ENCODE measurements at regions not wholly inside any gene's neighbourhood (a gene's known extent, or its start where the extent isn't known, plus 50 kb on each side); places are given as distances from the start of the nearest gene placed in this dataset.

DNA sequence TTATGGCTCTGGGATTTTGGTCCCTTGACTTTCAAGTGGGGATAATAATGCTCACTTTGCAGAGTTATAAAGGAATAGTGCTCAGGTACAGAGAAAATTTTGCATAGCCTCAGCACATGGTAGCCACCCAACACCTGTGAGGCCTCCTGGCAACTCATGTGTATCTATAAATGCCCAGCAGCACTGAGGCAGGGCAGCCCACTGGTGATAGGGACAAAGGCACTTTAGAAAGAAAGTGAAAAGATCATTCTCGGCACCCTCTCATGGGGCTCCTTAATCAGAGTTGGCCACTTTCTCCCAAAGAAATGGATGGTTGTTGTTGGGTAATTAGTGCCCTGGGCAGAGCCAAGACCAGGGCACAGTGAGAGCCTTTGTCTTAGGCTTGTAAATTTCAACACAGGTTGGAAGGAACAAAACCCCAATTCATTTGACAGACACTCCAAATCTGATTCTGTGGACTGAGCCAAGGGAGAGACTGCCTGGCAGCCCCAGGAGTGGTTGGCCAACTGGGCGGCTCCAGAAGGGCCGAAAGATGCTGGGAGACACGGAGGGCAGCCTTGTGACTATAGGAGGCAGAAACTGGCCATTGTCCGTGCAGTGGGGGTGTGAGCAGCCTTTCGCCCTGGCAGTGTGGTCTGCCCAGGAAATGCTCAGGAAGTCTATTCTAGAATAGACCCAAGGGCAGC is 213.2 kb upstream of the RGMA start:
- Histone ChIP-seq H3K4me2 (ENCODE audit: low read length) (no peak overlapping the region), H3K36me3 (ENCODE audit: insufficient read depth, low read length) (no peaks in the 10 kb centered on the region), H3K9me3 (replicated peaks; ENCODE audit: low read length) (no peaks in the 10 kb centered on the region), H3K9ac (ENCODE audit: low read depth, low read length) (no peak overlapping the region), H3K4me3 (ENCODE audit: low read length) (no peak overlapping the region), H3K27me3 (ENCODE audit: control insufficient read depth, insufficient read depth, low read length) (no peaks in the 10 kb centered on the region), H3K4me1 (ENCODE audit: control insufficient read depth, insufficient read depth, low read length) (no peaks in the 10 kb centered on the region)

DNA sequence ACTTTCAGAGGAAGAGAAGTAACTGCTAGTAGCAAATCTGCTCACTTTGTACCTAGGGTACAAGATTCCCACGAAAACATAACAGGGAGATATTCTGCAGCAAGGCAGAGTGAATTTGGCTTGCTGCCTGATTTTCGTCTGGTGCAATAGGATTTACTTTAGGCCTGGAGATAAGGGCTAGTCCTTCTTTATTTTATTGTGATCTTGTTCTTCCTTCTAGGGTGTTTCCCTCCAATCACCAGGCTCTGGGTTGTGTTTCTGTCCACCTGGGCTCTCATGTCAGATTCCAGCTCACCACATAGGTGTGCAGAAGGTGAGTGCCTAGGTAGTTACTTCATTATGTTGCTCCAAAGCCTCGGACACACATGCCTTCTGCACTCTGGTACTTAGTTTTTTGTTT is 211.8 kb upstream of the RGMA start:
- Histone ChIP-seq H3K9me3 (replicated peaks; ENCODE audit: low read length) (no peaks in the 10 kb centered on the region), H3K27me3 (ENCODE audit: control insufficient read depth, insufficient read depth, low read length) (no peaks in the 10 kb centered on the region), H3K4me3 (ENCODE audit: low read length) (no peak overlapping the region), H3K36me3 (ENCODE audit: insufficient read depth, low read length) (no peaks in the 10 kb centered on the region), H3K9ac (ENCODE audit: low read depth, low read length) (no peak overlapping the region), H3K4me1 (ENCODE audit: control insufficient read depth, insufficient read depth, low read length) (no peaks in the 10 kb centered on the region), H3K4me2 (ENCODE audit: low read length) (no peak overlapping the region)

DNA sequence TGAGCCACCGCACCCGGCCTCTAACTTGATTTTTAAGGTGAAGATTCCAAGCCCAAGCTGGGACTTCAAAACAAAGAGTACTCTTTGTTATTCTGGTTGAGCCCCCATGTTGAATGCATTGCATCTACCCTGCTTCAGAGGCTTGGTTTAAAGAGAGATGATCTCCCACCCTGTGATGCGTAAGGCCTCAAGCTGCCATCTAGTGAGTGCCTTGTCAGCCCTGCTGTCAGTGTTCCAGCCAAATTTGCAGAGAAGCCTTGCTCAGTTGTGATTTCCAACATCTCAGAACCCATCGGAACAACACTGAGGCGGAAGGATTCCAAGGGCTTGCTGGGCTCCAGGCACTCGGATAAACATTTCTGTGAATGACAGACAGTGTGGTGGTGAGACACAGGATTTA is 210.7 kb upstream of the RGMA start:
- no peaks in the 10 kb centered on the region for H3K4me1 ChIP-seq (ENCODE audit: control insufficient read depth, insufficient read depth, low read length)
- no peaks in the 10 kb centered on the region for H3K9me3 ChIP-seq (replicated peaks; ENCODE audit: low read length)
- H3K36me3 ChIP-seq (ENCODE audit: insufficient read depth, low read length) = no peaks in the 10 kb centered on the region
- H3K4me2 ChIP-seq (ENCODE audit: low read length) = no peak overlapping the region
- H3K9ac ChIP-seq (ENCODE audit: low read depth, low read length) = no peak overlapping the region
- no peaks in the 10 kb centered on the region for H3K27me3 ChIP-seq (ENCODE audit: control insufficient read depth, insufficient read depth, low read length)
- no peak overlapping the region for H3K4me3 ChIP-seq (ENCODE audit: low read length)

DNA sequence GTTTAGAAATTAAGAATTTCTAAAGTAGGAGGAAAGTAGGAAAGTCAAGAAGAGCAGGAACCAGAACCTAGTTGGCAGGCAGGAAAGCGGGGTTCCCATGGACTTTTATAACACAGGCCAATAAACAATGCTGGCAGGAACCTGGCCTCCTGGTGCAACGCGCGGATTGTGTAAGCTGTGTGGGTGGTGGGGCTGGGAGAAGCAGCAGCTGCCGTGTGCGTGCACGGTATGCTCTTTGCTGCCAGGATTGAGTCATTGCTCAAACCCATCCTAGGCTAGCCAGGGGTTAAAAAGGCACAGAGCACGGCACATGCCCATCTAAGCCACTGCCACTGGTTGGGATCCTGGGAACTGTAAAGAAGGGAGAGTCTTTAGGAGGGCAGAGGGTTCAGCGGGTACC is 209.9 kb upstream of the RGMA start:
- H3K27me3 ChIP-seq (ENCODE audit: control insufficient read depth, insufficient read depth, low read length) = no peaks in the 10 kb centered on the region
- no peak overlapping the region for H3K4me3 ChIP-seq (ENCODE audit: low read length)
- no peaks in the 10 kb centered on the region for H3K36me3 ChIP-seq (ENCODE audit: insufficient read depth, low read length)
- no peak overlapping the region for H3K4me2 ChIP-seq (ENCODE audit: low read length)
- H3K9me3 ChIP-seq (replicated peaks; ENCODE audit: low read length) = no peaks in the 10 kb centered on the region
- H3K9ac ChIP-seq (ENCODE audit: low read depth, low read length) = no peak overlapping the region
- no peaks in the 10 kb centered on the region for H3K4me1 ChIP-seq (ENCODE audit: control insufficient read depth, insufficient read depth, low read length)

DNA sequence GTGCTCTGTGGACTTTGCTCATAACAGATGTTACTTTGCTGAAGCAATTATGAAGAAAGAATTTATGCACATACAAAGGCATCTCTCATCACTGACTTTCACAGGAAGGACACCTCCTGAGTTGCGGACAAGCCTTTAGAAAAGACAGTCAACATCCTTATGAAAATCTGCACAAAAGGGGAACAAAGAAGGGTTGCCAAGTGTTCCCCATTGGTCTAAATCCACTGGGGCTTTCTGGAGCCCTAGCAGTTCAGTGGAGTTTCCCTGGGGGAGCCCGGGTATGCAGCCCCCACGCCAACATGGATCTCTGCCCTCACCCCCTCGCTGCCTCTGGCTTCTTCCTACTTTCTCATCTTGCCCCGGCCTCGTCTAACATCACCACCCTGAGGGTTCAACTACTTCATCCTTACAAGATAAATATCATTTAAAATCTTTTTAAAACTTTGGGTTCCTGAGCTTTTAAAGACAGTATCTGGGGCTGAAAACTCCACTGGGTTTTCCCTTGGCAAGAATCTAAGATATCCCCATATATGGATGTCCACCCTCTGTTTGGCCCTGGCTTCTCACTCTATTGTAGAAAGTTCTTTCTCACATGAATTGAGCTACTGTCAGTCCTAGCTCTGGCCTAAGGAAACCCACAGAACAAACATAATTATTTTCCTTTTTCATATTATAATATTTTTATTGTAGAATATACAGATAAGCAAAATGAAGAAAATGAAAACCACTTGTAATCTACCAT is 207.9 kb upstream of the RGMA start:
- H3K27me3 ChIP-seq (ENCODE audit: control insufficient read depth, insufficient read depth, low read length) = no peaks in the 10 kb centered on the region
- H3K9me3 ChIP-seq (replicated peaks; ENCODE audit: low read length) = no peaks in the 10 kb centered on the region
- H3K9ac ChIP-seq (ENCODE audit: low read depth, low read length) = no peak overlapping the region
- H3K4me3 ChIP-seq (ENCODE audit: low read length) = no peak overlapping the region
- H3K4me1 ChIP-seq (ENCODE audit: control insufficient read depth, insufficient read depth, low read length) = no peaks in the 10 kb centered on the region
- H3K36me3 ChIP-seq (ENCODE audit: insufficient read depth, low read length) = no peaks in the 10 kb centered on the region
- no peak overlapping the region for H3K4me2 ChIP-seq (ENCODE audit: low read length)

DNA sequence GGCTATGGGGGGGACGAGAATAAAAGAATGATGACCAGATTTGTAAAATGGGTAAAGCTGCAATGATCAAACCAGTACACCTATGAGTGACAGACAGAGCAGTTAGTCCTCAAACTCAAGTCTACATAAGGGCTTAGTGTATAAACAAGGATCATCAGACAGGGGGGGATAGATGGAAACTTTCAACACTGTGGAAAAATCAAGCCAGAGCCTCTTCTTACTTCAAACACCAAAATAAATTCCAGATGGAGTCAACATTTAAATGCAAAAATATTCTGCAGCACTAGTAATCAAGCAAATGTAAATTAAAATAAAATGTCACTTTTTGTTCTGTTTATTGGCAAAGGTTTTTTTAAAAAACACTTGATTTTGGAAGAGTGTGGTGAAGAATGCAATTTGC is 205.9 kb upstream of the RGMA start:
- H3K4me1 ChIP-seq (ENCODE audit: control insufficient read depth, insufficient read depth, low read length) = no peaks in the 10 kb centered on the region
- H3K36me3 ChIP-seq (ENCODE audit: insufficient read depth, low read length) = no peaks in the 10 kb centered on the region
- H3K9ac ChIP-seq (ENCODE audit: low read depth, low read length) = no peak overlapping the region
- H3K9me3 ChIP-seq (replicated peaks; ENCODE audit: low read length) = no peaks in the 10 kb centered on the region
- H3K4me2 ChIP-seq (ENCODE audit: low read length) = no peak overlapping the region
- H3K27me3 ChIP-seq (ENCODE audit: control insufficient read depth, insufficient read depth, low read length) = no peaks in the 10 kb centered on the region
- H3K4me3 ChIP-seq (ENCODE audit: low read length) = no peak overlapping the region

DNA sequence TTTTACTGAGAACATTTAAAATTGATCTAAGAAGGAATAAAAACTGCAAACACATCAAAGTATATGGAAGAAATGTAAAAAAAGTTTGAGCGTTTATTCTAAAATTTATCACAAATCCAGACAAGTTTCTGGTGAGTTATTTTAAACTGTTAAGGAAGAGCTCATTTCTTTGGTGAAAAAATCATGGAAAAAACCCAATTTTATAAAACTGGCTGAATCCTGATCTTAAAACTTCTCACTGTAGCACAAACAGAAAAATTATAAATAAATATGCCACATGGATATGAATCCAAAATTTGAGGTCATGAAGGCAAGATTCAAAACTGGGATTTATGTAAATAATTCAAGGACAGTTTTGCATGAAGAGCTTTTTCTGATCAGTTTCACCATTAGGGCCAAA is 205.1 kb upstream of the RGMA start:
- Histone ChIP-seq H3K9me3 (replicated peaks; ENCODE audit: low read length) (no peaks in the 10 kb centered on the region), H3K36me3 (ENCODE audit: insufficient read depth, low read length) (no peaks in the 10 kb centered on the region), H3K4me2 (ENCODE audit: low read length) (no peak overlapping the region), H3K4me1 (ENCODE audit: control insufficient read depth, insufficient read depth, low read length) (no peaks in the 10 kb centered on the region), H3K27me3 (ENCODE audit: control insufficient read depth, insufficient read depth, low read length) (no peaks in the 10 kb centered on the region), H3K9ac (ENCODE audit: low read depth, low read length) (no peak overlapping the region), H3K4me3 (ENCODE audit: low read length) (no peak overlapping the region)

DNA sequence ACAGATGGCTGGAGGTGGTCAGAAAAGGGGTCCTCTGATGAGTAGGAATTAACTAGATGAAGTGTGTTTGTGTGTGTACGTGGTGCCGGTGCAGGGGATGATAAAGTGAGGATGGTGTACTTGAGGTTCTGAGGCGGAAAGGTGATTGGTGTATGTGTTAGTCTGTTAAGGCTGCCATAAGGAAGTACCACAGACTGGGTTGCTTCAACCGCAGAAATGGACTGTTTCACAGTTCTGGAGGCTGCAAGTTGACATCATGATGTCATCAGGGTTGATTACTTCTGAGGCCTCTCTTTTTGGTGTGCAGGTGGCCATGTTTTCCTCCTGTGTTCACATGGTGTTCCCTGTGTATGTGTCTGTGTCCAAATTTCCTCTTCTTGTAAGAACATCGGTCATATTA is 202.4 kb upstream of the RGMA start:
- Histone ChIP-seq H3K4me3 (ENCODE audit: low read length) (no peak overlapping the region), H3K36me3 (ENCODE audit: insufficient read depth, low read length) (no peaks in the 10 kb centered on the region), H3K4me1 (ENCODE audit: control insufficient read depth, insufficient read depth, low read length) (no peaks in the 10 kb centered on the region)

DNA sequence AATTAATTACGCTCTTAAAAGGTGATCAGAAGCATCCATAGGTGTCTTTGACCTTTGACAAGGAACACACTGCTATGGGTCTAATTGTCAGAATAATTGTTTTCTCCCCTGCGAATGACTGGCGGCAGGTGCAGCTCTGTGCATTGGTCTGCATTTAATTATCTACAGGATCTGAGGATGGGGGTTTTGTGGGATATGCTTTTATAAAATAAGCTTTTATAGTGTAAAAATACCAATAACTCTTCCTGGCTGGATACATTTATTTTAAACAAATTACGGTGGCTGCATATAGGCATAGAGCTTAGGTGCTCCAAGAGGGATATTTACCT is 201.6 kb upstream of the RGMA start:
- no peaks in the 10 kb centered on the region for H3K9me3 ChIP-seq (replicated peaks; ENCODE audit: low read length)
- no peaks in the 10 kb centered on the region for H3K36me3 ChIP-seq (ENCODE audit: insufficient read depth, low read length)
- no peak overlapping the region for H3K4me2 ChIP-seq (ENCODE audit: low read length)
- no peaks in the 10 kb centered on the region for H3K4me1 ChIP-seq (ENCODE audit: control insufficient read depth, insufficient read depth, low read length)
- H3K9ac ChIP-seq (ENCODE audit: low read depth, low read length) = no peak overlapping the region
- H3K4me3 ChIP-seq (ENCODE audit: low read length) = no peak overlapping the region
- no peaks in the 10 kb centered on the region for H3K27me3 ChIP-seq (ENCODE audit: control insufficient read depth, insufficient read depth, low read length)

More for the DNA sequence above, 202.4 kb upstream of the RGMA start:
- Histone ChIP-seq H3K9ac (ENCODE audit: low read depth, low read length) (no peak overlapping the region), H3K27me3 (ENCODE audit: control insufficient read depth, insufficient read depth, low read length) (no peaks in the 10 kb centered on the region), H3K4me2 (ENCODE audit: low read length) (no peak overlapping the region), H3K9me3 (replicated peaks; ENCODE audit: low read length) (no peaks in the 10 kb centered on the region)

DNA sequence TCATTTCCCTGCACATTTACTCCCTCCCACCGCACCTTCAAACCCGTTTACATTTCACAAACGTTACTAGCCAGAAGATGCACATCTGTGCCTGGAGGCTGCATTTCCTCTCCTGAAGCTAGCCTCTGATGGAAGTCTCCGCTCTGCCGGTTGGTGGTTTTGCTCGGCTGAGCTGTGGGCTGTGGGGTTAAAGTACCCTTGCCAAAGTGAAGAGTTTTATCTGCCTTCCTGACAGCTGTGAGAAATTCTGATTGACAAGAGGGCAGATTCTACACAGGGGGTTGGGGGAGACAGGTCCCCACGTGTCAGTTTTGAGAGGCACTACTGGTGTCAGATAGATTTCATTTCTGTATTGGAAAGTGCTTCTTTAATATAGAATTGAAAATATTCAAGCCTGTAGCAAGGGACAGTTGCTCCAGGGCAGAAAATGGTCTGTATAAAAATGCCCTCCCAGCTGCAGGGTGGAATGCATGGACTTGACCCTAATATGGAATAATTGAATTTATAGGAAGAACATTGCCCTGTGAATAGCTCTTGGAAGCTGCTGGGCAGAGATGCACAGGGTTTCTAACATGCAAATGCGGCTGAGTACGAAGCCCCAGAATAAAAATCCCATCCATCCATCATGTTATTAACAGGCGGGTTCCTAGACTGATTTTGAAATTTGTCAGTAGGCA is 201.1 kb upstream of the RGMA start:
- H3K4me1 ChIP-seq (ENCODE audit: control insufficient read depth, insufficient read depth, low read length) = no peaks in the 10 kb centered on the region

DNA sequence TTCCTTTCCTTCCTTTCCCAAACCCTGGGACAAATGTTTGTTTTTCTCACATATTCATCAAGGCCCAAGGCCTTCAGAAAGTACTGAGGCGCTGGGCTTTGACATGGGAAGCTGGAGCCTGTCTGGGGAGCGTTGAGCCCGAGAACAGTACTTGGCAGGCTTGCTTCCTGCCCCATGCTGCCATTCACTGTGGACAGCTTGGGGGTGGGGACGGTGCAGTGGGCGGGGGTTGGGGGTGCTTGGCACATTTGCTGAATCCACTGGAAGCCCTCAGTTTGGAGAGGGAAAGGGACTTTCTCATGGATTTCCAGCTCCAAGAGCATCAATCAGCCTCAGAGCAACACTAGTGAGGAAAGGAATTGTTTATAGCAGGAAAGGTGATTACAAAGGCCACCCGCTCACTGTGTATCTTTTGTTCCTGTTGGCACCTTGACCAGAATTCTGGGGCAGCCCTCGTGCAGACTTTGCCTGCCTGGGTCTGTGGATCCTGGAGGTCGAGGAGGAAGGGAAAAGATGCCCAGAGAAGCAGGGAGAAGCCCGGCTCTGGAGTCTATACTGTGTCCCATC is 199.8 kb upstream of the RGMA start:
- H3K36me3 ChIP-seq (ENCODE audit: insufficient read depth, low read length) = no peaks in the 10 kb centered on the region
- H3K9me3 ChIP-seq (replicated peaks; ENCODE audit: low read length) = no peaks in the 10 kb centered on the region
- H3K27me3 ChIP-seq (ENCODE audit: control insufficient read depth, insufficient read depth, low read length) = no peaks in the 10 kb centered on the region
- no peak overlapping the region for H3K9ac ChIP-seq (ENCODE audit: low read depth, low read length)
- no peak overlapping the region for H3K4me3 ChIP-seq (ENCODE audit: low read length)
- no peaks in the 10 kb centered on the region for H3K4me1 ChIP-seq (ENCODE audit: control insufficient read depth, insufficient read depth, low read length)
- no peak overlapping the region for H3K4me2 ChIP-seq (ENCODE audit: low read length)

More for the DNA sequence above, 201.1 kb upstream of the RGMA start:
- H3K27me3 ChIP-seq (ENCODE audit: control insufficient read depth, insufficient read depth, low read length) = no peaks in the 10 kb centered on the region
- no peak overlapping the region for H3K4me3 ChIP-seq (ENCODE audit: low read length)
- no peak overlapping the region for H3K9ac ChIP-seq (ENCODE audit: low read depth, low read length)
- no peak overlapping the region for H3K4me2 ChIP-seq (ENCODE audit: low read length)
- H3K36me3 ChIP-seq (ENCODE audit: insufficient read depth, low read length) = no peaks in the 10 kb centered on the region
- no peaks in the 10 kb centered on the region for H3K9me3 ChIP-seq (replicated peaks; ENCODE audit: low read length)
